ENCODE measurements at regions not wholly inside any gene's neighbourhood (a gene's known extent, or its start where the extent isn't known, plus 50 kb on each side); places are given as distances from the start of the nearest gene placed in this dataset.

GRCh38 chr6:131354356-131354755 is 218.7 kb upstream of the ARG1 start:
- Histone ChIP-seq H3K27ac (no peak overlapping the region), H3K9me3 (no peaks in the 10 kb centered on the region), H3K36me3 (no peaks in the 10 kb centered on the region), H3K4me1 (no peaks in the 10 kb centered on the region), H3K27me3 (no peaks in the 10 kb centered on the region), H3K4me3 (no peak overlapping the region)
- DNase-seq: no peak
- TF ChIP-seq CTCF (IDR thresholded peaks at IDR 0.05) (no peak), POLR2A (IDR thresholded peaks at IDR 0.05) (no peak)

- no peak overlapping the region for H3K27ac ChIP-seq
- H3K27me3 ChIP-seq: no peaks in the 10 kb centered on the region
- TF ChIP-seq CTCF (IDR thresholded peaks at IDR 0.05): no peak
- no peak for TF ChIP-seq POLR2A (IDR thresholded peaks at IDR 0.05)
- H3K9me3 ChIP-seq: no peaks in the 10 kb centered on the region
- no peaks in the 10 kb centered on the region for H3K36me3 ChIP-seq
- no peaks in the 10 kb centered on the region for H3K4me1 ChIP-seq
- no peak overlapping the region for H3K4me3 ChIP-seq
- no peak for DNase-seq
These were observed 216.9 kb upstream of the ARG1 start for GRCh38 chr6:131356161-131356560.

GRCh38 chr6:131357501-131357900 is 215.5 kb upstream of the ARG1 start:
- Histone ChIP-seq H3K36me3 (no peaks in the 10 kb centered on the region), H3K27ac (no peak overlapping the region), H3K4me3 (no peak overlapping the region), H3K4me1 (no peaks in the 10 kb centered on the region), H3K27me3 (no peaks in the 10 kb centered on the region), H3K9me3 (no peaks in the 10 kb centered on the region)
- no peak for DNase-seq
- TF ChIP-seq CTCF (IDR thresholded peaks at IDR 0.05) (no peak), POLR2A (IDR thresholded peaks at IDR 0.05) (no peak)

- no peak for DNase-seq
- TF ChIP-seq POLR2A (IDR thresholded peaks at IDR 0.05) (no peak), CTCF (IDR thresholded peaks at IDR 0.05) (no peak)
- H3K4me3 ChIP-seq: no peak overlapping the region
- no peaks in the 10 kb centered on the region for H3K27me3 ChIP-seq
- no peaks in the 10 kb centered on the region for H3K36me3 ChIP-seq
- H3K9me3 ChIP-seq: no peaks in the 10 kb centered on the region
- peaks cover 0 to 7% (median 0%) of the 10 kb centered on the region in 4 donors for H3K4me1 ChIP-seq
- no peak overlapping the region for H3K27ac ChIP-seq
These were observed 211.0 kb upstream of the ARG1 start for GRCh38 chr6:131362070-131362469.

- DNase-seq: no peak
- no peaks in the 10 kb centered on the region for H3K36me3 ChIP-seq
- H3K4me1 ChIP-seq: peaks cover 0 to 10% (median 0%) of the 10 kb centered on the region in 4 donors
- no peaks in the 10 kb centered on the region for H3K27me3 ChIP-seq
- H3K27ac ChIP-seq: no peak overlapping the region
- H3K4me3 ChIP-seq: no peak overlapping the region
- no peaks in the 10 kb centered on the region for H3K9me3 ChIP-seq
- TF ChIP-seq CTCF (IDR thresholded peaks at IDR 0.05) (no peak), POLR2A (IDR thresholded peaks at IDR 0.05) (no peak)
These were observed 210.3 kb upstream of the ARG1 start for GRCh38 chr6:131362696-131363095.
